GM18498 (cell line): ENCODE measurements at regions not wholly inside any gene's neighbourhood (a gene's known extent, or its start where the extent isn't known, plus 50 kb on each side); places are given as distances from the start of the nearest gene placed in this dataset.

ENCODE experiments used
- ATAC-seq: cut with Tn5 transposase; IDR thresholded peaks from one replicate; pipeline ENCODE4 v1.9.1; 2021; ENCODE audit warnings: mild to moderate bottlenecking, moderate library complexity; ENCODE audit not compliant: unreplicated experiment

DNA sequence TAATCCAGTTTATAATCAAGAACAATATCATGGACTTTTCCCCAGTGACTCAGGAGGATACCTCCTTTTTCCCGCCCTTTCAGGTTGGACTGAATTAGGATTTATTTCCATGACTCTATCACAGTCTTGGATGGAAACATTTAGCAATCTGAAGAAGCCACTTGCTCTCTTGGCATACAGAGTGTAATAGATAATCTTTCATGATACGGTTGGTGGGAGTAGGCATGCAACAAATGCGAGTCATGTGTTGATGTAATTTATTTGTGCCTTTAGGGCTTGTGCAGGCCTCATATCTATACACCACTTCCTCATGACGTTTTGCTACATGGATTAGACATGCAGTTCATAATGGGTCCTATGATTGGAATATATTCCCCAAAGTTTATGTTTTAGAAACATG, 54.2 kb upstream of the MCTP2 start:
- ATAC-seq, result no peak

DNA sequence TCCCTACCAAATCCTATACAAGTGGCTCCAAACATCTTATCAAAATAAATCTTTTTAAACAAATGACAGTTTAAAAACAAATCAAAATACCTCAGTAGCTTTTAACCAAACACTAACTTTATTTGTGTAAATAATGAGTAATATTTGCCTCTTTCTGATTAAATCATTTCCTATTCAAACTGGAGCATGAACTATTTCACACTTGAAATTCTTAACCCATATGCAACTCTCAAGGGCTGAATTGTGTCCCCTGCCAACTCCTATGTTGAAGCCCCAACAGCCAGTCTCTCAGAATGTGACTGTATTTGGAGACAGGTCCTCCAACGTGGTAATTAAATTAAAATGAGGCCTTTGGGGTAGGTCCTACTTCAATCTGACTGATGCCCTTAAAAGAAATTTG, 55.9 kb upstream of the MCTP2 start:
- ATAC-seq, result no peak

DNA sequence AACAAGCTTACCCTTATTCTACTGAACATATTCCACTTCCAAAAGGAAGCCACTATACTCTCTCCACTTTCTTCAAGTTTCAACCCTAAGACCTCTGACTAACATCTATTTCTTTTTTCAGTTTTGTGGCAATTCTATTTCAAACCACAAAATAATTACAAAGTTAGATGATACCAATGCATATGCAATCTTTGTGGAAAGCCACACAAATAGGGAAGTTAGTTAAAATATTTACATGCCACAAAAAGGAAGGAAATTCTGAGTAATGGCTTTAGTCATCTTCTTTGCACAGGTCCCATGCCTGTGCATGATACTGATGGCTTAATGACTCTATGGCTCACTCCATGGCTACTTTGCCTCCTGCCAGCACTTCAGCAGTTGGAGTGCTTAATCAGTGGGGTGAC, 57.0 kb upstream of the MCTP2 start:
- ATAC-seq, result peak; percentile 87

DNA sequence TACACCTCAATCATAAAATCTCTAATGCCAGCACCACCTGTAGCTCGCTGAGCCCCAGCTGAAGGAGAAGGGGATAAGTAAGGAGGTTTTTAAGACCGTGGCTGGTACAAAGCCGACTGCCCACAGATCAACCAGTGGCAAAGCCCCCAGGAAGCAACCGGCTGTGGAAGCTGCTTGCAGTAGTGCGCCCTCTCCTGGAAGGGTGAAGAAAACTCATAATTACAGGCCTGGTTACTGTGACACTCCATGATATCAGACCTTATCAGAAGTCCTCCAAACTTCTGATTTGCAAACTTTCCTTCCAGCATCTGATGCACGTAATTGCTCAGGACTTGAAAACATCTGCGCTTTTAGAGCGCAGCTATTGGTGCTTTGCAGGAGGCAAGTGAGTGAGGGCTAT, 63.1 kb upstream of the MCTP2 start:
- no peak for ATAC-seq

DNA sequence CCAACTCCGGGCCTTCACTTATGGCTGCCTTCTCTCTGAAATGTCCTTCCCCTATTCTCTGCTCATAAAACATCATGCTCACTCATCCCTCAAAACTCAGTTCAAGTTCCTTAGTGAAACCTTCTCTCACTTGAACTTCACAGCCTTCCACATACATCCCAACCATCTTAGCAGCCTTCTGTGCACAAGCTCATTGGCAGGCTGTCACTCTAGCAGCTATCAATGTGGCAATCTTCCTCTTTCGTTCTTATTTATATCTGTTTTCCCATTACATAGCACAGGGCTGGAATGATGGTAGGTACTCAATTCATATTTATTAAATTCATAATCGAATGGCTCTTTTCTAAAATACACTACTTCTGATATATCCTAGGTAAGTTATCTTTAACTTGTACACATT, 66.4 kb upstream of the MCTP2 start:
- no peak for ATAC-seq

DNA sequence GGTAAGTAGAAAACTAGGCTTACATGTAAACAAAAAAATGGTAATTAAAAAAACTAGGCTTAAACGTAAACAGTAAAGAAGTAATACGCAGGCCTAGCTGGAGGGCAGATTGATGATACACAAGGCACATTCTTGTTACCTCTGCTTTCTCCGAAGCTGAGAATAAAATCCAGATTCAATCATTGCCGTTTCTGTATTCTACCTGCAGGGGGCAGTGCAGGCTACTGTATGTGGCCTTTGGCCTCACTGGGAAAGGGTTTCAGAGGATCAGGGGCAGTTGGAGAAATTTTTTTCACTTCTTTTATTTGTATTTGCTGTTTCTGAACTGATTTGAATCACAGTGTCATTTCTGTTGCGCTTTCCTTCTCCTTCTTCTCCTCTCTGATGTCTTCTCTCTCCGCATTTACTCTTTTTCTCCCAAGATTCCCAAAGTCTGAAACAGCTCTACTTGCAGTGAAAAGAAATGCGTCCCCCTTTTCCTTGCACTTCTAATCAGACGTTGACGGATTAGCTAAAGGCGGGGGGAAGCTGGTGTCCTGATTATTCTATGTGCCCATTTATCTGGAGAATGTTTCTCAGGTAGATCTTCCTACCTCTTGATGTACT, 67.1 kb upstream of the MCTP2 start:
- ATAC-seq, result no peak

DNA sequence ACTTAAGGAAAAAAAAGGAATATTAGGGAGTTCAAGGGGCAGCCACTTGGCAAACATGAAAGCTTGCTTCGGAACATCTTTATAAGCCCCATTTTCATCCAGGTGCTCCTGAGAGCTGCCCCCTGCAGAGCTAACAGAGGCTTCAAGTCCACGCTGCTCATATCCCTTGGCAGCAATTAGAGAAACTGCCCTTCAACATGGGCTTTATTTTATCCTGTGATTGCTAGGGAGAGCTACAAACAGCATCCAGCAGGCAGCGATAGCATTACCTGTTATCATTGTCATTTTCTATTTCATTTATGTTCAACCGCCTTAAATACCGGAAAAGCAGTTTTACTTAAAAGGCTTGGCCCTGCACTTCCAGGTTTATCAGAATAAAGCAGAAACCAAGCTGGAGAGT, 68.4 kb upstream of the MCTP2 start:
- ATAC-seq, result no peak

DNA sequence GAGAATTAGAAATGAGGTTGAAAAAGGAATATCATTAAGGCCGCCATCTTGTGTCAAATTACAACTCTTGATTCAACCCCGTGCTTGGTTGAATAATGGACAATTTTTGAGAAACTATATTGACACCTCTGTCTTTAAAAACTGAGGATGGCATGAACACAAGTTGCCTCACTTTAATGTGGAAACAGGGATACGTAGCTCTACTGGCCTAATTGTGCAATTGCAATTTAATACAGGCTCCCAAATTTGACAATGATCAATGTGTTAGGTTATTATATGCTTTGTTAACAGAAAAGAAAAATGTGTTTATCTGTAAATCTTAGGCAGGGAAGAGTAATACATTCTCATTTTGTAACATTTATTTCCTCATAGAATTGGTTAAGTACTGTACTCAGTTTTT, 77.1 kb upstream of the MCTP2 start:
- no peak for ATAC-seq

DNA sequence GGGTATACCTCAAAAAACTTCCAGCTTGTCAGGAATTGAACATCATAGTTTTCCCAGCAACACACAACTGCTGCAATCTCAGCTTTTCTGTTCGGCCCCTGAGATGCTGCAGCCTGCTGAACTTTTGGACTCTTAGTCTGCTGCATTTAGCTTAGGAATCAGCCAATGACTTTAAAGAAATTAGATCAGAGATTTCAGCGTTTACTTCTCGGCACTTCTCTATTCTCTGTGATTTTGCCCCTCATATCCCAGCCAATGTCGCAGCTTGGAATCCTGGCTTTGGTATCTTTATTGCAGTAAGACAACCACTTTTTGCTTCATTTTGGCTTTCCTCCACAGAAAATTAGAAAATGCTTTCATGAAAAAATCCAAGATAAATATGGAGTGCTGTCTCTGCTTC, 86.3 kb upstream of the MCTP2 start:
- ATAC-seq, result no peak

DNA sequence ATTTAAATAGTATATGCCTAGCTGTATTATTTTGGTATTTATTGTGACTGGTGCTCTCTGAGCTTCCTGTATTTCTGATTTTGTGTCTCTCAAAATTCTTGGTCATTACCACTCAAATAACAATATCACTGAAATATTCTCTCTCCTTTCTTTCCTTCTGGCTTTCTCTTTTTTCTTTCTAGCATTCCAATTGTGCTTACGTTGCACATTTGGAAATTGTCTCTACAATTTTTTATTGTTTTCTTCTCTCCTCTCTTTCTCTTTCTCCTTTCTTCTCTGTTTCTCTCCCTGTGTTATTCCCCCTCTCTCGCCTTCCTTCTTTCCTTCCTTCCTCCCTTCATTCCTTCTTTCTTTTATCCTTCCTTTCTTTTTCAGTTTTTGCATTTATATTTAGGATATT, 89.6 kb upstream of the MCTP2 start:
- ATAC-seq, result no peak

DNA sequence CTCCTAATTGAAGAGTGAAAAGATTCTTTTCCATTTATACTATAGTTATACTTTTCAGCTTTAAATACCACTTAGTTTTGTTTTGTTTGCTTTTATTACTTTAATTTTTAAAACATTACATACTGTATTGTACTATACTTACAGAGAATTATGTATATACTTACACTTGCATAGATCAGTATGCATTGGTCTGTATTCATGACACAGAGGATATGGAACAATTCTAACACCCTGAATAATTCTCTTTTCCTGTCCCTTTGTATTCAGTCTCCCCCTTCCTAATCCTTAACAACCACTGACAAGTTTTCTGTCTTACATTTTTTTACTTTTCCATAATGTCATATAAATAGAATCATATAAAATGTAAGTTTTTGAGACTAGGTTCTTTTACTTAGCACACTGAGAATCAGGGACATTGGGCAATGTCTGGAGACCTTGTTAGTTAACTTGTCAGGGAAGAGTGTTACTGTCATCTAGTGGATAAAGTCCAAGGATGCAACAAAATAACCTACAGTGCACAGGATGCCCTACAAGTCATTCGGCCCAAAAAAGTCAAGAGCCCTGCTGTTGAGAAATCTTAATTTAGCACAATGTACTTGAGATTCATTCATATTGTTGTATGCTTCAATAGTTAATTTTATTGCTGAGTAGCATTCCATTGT, 95.7 kb upstream of the MCTP2 start:
- ATAC-seq, result no peak

DNA sequence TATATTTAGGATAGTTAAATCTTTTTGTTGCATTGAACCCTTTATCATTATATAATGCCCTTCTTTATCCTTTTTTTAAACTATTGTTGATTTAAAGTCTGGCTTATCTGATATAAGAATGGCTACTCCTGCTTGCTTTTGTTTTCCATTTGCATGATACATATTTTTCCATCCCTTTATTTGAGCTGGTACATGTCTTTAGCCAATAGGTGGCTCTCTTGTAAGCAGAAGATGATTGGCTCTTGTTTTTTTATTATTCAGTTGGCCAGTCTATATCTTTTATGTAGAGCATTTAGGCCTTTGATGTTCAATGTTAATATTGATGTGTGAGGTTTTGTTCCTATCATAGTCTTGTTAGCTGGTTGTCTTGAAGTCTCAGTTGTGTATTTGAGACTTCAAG, 99.5 kb upstream of the MCTP2 start:
- ATAC-seq, result no peak

DNA sequence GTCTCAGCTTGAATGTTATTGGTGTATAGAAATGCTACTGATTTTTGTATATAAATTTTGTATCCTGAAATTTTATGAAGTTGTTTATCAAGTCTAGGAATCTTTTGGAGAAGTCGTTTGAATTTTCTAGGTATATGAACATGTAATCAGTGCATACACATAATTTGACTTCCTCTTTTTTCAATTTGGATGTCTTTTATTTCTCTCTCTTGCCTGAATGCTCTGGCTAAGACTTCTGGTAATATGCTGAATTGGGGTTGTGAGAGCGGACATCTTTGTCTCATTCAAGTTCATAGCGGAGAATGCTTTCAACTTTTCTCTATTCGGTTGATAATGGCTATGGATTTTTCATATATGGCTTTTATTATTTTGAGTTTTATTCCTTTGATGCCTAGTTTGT, 100.9 kb upstream of the MCTP2 start:
- no peak for ATAC-seq

DNA sequence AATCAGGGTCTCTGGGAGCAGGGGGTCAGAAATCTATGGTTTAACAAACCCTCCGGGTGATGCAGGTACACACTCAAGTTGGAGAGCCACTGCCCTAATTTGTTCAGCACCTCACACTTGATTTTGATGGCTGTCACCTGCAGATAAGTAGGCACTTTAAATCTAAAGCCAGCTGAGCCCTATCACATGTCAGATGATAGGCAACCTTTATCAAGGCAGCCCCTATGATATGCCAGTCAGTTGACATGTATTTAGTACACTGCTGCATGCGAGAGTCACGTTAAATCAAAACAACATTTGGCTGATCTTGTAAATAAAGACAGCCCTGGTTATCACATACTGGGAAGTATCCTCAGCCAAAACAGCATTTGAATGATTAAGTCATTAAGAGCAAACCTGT, 104.4 kb upstream of the MCTP2 start:
- no peak for ATAC-seq

DNA sequence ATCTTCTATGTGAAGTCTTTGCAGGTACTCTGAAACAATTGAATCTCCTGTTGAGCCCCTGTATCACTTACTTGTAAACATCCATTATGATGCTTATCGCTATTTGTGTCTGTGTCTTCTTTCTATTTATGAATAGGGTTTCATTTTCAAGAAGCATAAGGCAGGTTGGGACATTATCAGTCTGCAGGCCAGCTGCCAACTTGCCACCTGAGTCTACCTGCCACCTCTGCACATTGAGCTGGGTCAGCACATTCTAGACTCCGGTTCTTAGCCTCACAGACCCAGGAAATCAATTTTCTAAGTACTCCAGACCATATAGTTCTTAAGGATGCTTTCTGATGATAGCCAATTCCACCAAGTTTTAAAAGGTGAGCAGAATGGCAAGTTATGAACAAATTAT, 105.7 kb upstream of the MCTP2 start:
- ATAC-seq, result no peak

DNA sequence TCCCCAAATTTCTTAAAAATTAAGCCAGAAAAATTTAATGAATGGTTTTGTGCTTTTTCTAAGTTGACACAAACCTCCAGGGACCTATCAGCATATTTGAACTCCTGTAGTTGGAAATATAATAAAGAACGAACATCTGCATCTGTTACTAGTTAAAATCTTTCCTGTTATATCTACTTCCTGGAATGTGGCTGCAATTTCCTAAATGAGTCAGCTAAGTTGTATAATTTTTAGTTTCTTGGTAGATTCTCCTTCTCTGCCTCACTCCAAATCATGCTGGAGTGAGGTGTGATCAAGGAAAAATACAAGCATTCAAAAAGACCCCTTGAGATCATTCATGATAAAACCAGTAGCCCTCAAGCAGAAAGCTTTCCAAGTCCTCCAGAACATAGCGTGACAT, 106.2 kb upstream of the MCTP2 start:
- no peak for ATAC-seq

DNA sequence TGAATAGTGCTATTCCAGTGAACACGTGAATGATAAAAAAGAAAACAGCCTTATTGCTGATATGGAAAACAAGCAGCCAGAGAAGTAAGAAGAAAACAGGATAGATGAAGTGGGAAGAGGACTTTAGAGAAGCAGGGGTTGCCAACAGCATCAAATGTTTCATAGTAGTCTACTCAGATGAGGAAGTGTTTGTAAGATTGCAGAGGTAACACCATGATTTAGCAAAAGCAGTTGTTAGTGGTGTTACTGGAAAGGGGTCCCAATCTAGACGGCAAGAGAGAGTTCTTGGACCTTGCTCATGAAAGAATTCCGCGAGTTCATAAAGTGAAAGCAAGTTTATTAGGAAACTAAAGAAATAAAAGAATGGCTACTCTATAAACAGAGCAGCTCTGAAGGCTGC, 108.8 kb upstream of the MCTP2 start:
- ATAC-seq, result no peak

DNA sequence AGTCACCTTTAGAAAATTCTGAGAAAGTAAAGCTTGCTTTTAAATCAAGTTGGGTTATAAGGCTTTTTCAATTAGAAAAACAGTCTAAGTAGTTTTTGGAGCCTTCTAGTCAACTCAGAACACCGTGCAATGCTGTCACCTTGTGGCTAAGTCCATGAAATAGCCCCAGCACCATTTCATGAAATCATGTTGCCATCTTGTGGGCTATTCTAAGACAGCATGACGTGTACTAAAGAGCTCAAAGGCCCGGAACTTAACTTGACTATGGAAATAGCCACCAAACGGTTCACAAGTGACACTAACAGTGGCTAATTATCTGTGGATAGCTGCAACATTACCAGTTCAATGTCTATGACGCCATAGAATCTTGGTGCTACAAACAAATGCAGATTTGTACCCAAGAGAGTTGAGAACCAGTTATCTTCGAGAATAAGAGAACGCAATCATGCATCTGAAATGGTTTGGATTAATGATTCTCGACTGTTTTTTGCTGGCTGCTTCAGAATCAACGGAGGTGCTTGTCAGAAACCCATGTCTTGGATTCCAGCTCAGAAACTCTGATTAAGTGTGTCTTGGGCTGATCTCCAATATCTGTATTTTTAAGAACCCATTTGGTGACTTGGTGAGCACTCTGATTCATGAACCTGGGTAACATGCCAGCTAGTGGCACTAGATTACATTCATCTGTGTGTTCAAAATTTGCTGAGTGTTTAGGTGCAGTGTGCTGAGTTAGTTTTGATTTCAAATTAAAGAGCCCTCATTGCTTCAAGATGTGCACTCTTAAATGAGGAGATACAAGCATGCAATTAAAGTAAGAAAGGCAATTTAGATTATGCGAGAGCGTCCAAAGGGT, 111.2 kb upstream of the MCTP2 start:
- ATAC-seq, result peak; percentile 100

DNA sequence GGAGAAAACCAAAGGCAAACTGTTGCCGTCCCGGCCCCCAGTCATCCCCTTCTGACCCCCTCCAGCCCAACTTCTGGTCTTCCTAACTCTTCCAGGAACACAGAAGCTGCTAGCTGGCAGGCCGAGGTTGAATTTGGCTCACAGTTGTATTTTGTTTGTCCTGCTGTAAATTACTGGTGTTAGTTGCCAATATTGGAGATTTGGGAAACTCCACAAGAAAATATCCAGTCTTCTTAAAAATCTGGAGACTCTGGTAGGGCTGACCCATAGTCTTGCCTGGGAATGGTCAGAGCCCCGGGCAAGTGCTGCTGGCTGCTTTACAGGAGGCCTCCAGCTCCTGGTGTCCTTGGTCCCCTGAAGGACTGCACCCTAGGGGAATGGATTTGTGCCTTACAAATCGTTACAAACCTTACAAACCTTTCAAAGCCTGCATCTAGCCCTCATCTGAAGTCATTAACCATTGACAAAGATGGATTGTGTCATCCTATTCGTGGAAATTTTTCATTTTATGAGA, 112.0 kb upstream of the MCTP2 start:
- ATAC-seq, result peak; percentile 20

DNA sequence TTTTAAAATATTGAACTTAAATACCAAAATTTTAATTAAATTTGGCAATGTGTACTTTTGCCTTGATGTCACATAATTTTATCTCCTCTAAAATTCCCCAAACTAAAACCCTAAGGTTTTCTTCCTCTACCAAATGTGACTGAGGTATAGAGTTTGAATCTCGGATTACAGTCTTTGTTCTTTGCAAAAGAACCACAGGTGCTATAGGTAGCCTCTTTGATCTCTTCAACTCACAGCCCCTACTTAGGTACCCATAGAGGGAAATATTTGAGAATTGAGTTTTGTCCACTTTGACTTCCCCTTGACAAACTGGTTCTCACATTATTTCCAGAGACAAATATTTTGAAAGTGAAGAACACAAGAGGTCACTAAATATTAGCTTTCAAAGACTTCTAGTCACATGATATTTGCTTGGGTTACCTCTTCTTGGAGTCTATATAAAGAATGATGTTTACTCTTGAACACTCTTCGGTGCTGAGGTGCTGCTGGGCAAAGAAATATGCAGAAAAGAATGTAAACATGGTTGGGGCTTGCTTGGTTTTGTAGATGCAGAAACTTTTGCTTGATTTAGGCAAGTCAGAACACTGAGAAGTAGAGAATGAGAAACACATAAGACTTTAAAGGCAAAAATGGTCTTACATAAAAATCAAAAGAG, 120.8 kb upstream of the MCTP2 start:
- no peak for ATAC-seq

DNA sequence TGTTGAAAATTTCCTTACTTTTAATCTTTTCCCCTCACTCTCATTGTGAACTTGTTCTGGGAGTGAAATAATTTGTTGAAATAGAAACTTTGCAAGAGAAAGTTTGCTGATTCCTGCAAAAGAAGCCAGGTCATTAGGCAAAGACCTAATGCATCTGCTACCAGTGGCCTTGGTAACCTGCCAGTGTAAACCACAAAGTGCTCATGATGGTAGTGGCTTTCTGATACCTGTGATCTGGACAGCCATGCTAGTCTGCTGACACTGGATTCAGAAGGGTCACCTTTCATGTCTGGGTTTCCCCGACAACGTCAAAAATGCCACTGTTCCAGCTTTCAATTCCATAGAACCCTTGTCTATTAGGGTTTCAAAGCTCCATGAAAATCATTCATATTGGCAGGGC, 123.7 kb upstream of the MCTP2 start:
- no peak for ATAC-seq

DNA sequence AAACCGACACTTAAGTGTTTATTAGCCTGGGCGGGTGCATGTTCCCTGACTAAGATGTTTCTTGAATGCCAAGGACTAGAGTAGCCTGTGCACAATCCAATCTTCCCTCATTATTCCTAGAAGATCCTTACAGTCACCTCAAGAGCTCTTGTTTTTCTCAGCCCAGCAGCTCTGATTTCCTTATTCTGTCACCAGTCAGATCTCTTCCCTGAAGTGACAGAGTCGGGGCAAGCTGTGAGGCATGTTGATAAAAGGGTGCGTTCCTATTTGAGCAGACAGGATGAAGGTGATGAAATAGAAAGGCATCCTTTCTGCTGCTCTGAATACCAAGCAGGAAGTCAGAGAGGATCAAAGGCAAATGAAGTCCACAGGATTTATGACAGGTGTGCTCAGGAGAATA, 125.6 kb upstream of the MCTP2 start:
- no peak for ATAC-seq
